ENCODE measurements at regions not wholly inside any gene's neighbourhood (a gene's known extent, or its start where the extent isn't known, plus 50 kb on each side); places are given as distances from the start of the nearest gene placed in this dataset.

DNA sequence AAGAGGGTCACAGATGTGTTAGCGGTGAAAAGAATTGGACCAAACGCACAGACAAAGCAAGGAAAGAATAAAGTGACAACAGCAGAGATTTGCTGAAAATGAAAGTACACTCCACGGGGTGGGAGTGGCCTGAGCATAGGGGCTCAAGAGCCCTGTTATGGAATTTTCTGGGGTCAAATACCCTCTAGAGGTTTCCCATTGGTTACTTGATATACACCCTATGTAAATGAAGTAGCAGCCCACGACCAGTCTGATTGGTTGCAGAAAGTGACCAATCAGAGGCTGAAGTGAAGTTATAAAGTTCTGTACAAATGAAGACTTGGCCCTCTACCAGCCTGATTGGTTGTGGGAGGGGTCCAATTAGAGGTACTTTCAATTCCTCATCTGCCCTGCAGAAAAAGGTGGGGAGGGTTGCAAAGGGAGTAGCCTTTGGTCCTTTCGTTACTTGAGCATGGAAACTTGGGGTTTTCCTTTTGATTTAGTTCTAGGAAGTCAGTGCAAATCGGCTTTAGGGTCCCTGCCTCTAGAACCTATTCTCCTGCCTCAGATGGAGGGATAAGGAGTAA, 125.6 kb upstream of the PRPS1L1 start:
- TF ChIP-seq, protein P1, sequence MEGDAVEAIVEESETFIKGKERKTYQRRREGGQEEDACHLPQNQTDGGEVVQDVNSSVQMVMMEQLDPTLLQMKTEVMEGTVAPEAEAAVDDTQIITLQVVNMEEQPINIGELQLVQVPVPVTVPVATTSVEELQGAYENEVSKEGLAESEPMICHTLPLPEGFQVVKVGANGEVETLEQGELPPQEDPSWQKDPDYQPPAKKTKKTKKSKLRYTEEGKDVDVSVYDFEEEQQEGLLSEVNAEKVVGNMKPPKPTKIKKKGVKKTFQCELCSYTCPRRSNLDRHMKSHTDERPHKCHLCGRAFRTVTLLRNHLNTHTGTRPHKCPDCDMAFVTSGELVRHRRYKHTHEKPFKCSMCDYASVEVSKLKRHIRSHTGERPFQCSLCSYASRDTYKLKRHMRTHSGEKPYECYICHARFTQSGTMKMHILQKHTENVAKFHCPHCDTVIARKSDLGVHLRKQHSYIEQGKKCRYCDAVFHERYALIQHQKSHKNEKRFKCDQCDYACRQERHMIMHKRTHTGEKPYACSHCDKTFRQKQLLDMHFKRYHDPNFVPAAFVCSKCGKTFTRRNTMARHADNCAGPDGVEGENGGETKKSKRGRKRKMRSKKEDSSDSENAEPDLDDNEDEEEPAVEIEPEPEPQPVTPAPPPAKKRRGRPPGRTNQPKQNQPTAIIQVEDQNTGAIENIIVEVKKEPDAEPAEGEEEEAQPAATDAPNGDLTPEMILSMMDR (IDR thresholded peaks at IDR 0.05) = no peak
- Histone ChIP-seq H3K4me3 (no peak overlapping the region), H3K9me3 (no peaks in the 10 kb centered on the region), H3K4me1 (ENCODE audit: low read depth) (no peaks in the 10 kb centered on the region), H3K36me3 (ENCODE audit: low read depth) (no peaks in the 10 kb centered on the region)
- ATAC-seq (no peak), DNase-seq (no peak)
- intact Hi-C loops (cut with DNase I, micrococcal nuclease) = no loop called here

DNA sequence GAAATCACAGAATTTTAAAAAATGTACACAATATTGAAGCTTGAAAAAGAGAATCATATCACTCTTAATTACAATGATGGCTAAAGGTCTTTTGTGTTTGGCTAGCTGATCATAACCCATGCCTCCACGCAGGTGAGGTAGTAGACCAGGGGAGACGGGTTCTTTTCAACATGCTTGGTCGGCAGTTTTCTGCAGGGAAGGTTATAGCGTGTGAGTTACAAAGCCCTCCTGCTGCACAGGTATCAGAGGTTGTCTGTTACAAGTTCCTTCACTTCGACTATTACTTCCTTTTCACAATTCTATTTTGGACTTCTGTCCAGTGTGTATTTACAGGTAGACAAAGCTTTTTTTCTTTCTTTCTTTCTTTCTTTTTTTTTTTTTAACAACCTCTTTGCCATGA, 127.1 kb upstream of the PRPS1L1 start:
- no peak for ATAC-seq
- intact Hi-C loops (cut with DNase I, micrococcal nuclease) = no loop called here
- H3K4me3 ChIP-seq = no peak overlapping the region
- no peaks in the 10 kb centered on the region for H3K4me1 ChIP-seq (ENCODE audit: low read depth)
- DNase-seq = no peak
- H3K9me3 ChIP-seq = no peaks in the 10 kb centered on the region
- no peaks in the 10 kb centered on the region for H3K36me3 ChIP-seq (ENCODE audit: low read depth)
- TF ChIP-seq, protein P1 (IDR thresholded peaks at IDR 0.05) = no peak

DNA sequence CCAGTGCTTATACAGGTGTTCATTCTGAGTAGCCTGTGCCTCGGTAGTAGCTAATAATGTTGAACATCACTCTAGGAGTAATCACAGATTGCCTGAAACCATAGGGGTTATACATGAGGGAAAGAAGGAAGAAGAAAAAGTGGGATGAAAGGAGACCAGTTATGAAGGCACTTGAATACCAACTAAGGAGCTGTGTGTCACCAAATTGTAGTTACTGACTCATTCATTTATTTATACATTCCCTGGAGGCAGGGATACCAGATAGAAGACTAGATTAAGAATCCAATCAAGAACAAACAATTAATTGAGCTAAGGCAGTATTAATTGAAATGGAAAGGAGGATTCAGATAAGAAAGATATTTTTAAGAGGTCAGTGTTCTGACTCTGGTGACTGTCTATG, 129.6 kb upstream of the PRPS1L1 start:
- ATAC-seq (no peak), DNase-seq (no peak)
- Histone ChIP-seq H3K4me3 (no peak overlapping the region), H3K36me3 (ENCODE audit: low read depth) (no peaks in the 10 kb centered on the region), H3K4me1 (ENCODE audit: low read depth) (no peaks in the 10 kb centered on the region), H3K9me3 (no peaks in the 10 kb centered on the region)
- intact Hi-C loops (cut with DNase I, micrococcal nuclease) = no loop called here
- TF ChIP-seq, protein P1 (IDR thresholded peaks at IDR 0.05) = no peak

DNA sequence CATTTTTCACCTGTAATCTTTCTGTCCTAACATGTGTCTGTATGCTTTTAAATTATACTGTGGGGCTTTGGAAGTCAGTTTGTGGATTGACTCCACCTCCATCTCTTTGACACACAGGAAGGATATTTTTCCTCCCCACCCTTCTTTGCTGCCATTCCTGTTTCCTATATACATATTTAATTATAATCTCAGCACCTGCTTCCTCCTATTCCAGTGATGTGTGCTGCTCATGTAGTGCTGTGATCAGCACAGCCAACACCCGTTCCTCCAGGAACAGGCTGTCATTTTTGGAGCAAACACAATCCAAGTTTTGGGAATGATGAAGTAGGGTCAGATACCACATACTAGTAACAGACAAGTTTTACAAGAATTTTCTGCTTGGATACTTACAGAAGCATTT, 135.0 kb upstream of the PRPS1L1 start:
- Histone ChIP-seq H3K9me3 (no peaks in the 10 kb centered on the region), H3K4me3 (no peak overlapping the region), H3K36me3 (ENCODE audit: low read depth) (no peaks in the 10 kb centered on the region), H3K4me1 (ENCODE audit: low read depth) (no peaks in the 10 kb centered on the region)
- DNase-seq (no peak), ATAC-seq (peak; percentile 42)
- TF ChIP-seq, protein P1 (IDR thresholded peaks at IDR 0.05) = no peak
- intact Hi-C loops (cut with DNase I, micrococcal nuclease) = no loop called here

DNA sequence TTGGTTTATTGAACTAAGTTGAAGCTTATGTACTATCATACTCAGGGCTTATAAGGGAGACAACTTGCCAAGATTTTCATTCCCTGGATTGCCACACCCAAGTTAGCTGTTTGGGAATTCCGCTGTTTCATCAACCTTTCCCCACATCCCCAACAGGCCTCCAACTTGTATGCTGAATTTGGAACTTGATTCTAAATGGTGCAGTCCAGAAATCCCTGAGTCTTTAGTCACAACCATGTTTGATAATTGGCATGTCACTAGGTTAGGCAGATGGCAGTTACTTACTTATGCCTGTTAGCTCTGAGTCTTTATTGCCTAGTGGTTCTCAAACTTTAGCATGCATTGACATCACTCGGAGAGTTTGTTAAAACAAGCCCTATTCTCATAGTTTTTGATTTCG, 135.4 kb upstream of the PRPS1L1 start:
- DNase-seq (no peak), ATAC-seq (no peak)
- Histone ChIP-seq H3K36me3 (ENCODE audit: low read depth) (no peaks in the 10 kb centered on the region), H3K4me3 (no peak overlapping the region), H3K9me3 (no peaks in the 10 kb centered on the region), H3K4me1 (ENCODE audit: low read depth) (no peaks in the 10 kb centered on the region)
- intact Hi-C loops (cut with DNase I, micrococcal nuclease) = no loop called here
- TF ChIP-seq, protein P1 (IDR thresholded peaks at IDR 0.05) = no peak

DNA sequence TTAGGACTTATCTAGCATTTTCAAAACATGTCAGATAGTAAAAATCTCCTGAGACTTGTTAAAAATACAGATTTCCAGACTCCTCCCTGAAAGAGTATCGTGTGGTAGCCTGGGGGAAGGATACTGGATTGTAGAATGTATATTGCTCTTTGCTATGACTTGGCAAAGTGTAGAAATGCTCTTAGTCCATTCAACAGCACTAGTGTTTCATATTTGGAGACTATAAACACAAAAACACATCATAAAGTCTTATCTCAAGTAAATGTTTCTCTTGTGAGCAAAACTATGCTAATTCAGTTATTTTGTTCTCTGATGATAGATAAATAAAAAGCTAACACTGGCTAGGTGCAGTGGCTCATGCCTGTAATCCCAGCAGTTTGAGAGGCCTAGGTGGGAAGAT, 137.5 kb upstream of the PRPS1L1 start:
- no peaks in the 10 kb centered on the region for H3K36me3 ChIP-seq (ENCODE audit: low read depth)
- DNase-seq = no peak
- no peaks in the 10 kb centered on the region for H3K9me3 ChIP-seq
- no peak overlapping the region for H3K4me3 ChIP-seq
- intact Hi-C loops (cut with DNase I, micrococcal nuclease) = no loop called here
- ATAC-seq = no peak
- no peaks in the 10 kb centered on the region for H3K4me1 ChIP-seq (ENCODE audit: low read depth)
- TF ChIP-seq, protein P1 (IDR thresholded peaks at IDR 0.05) = no peak

All from mucosa of descending colon (tissue), 3 donors.